ENCODE measurements at regions not wholly inside any gene's neighbourhood (a gene's known extent, or its start where the extent isn't known, plus 50 kb on each side); places are given as distances from the start of the nearest gene placed in this dataset.

GRCh38 chr7:91473619-91474018 lies 209.4 kb downstream of the FZD1 start:
- no peak for TF ChIP-seq POLR2A (IDR thresholded peaks at IDR 0.05; ENCODE audit: low read length)
- TF ChIP-seq GATA1 (IDR thresholded peaks at IDR 0.05; ENCODE audit: low read depth, low read length), result no peak
